ENCODE measurements at regions not wholly inside any gene's neighbourhood (a gene's known extent, or its start where the extent isn't known, plus 50 kb on each side); places are given as distances from the start of the nearest gene placed in this dataset.

- no peak for DNase-seq
- intact Hi-C loops (cut with DNase I) = no loop called here
- TF ChIP-seq, protein P1, sequence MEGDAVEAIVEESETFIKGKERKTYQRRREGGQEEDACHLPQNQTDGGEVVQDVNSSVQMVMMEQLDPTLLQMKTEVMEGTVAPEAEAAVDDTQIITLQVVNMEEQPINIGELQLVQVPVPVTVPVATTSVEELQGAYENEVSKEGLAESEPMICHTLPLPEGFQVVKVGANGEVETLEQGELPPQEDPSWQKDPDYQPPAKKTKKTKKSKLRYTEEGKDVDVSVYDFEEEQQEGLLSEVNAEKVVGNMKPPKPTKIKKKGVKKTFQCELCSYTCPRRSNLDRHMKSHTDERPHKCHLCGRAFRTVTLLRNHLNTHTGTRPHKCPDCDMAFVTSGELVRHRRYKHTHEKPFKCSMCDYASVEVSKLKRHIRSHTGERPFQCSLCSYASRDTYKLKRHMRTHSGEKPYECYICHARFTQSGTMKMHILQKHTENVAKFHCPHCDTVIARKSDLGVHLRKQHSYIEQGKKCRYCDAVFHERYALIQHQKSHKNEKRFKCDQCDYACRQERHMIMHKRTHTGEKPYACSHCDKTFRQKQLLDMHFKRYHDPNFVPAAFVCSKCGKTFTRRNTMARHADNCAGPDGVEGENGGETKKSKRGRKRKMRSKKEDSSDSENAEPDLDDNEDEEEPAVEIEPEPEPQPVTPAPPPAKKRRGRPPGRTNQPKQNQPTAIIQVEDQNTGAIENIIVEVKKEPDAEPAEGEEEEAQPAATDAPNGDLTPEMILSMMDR (IDR thresholded peaks at IDR 0.05) = no peak
- no peaks in the 10 kb centered on the region for H3K36me3 ChIP-seq
- no peak overlapping the region for H3K27ac ChIP-seq
- H3K27me3 ChIP-seq = no peaks in the 10 kb centered on the region
- H3K4me1 ChIP-seq = no peaks in the 10 kb centered on the region
- ATAC-seq = no peak
- H3K4me3 ChIP-seq = no peak overlapping the region
- H3K9me3 ChIP-seq = no peaks in the 10 kb centered on the region
These were observed 68.7 kb upstream of the CACNA1A start for GRCh38 chr19:13574933-13575332.

GRCh38 chr19:13573056-13573667 lies 66.9 kb upstream of the CACNA1A start:
- H3K27me3 ChIP-seq = peaks cover under 1% of the 10 kb centered on the region

GRCh38 chr19:13561461-13561860 lies 55.2 kb upstream of the CACNA1A start:
- DNase-seq (no peak), ATAC-seq (no peak)

More at GRCh38 chr19:13573056-13573667, 66.9 kb upstream of the CACNA1A start:
- TF ChIP-seq, protein P1 (IDR thresholded peaks at IDR 0.05) = no peak
- no peaks in the 10 kb centered on the region for H3K36me3 ChIP-seq
- H3K9me3 ChIP-seq = no peaks in the 10 kb centered on the region
- no peak for ATAC-seq
- no peak overlapping the region for H3K27ac ChIP-seq
- no peaks in the 10 kb centered on the region for H3K4me1 ChIP-seq
- no peak for DNase-seq
- H3K4me3 ChIP-seq = no peak overlapping the region
- intact Hi-C loops (cut with DNase I) = no loop called here

DNA sequence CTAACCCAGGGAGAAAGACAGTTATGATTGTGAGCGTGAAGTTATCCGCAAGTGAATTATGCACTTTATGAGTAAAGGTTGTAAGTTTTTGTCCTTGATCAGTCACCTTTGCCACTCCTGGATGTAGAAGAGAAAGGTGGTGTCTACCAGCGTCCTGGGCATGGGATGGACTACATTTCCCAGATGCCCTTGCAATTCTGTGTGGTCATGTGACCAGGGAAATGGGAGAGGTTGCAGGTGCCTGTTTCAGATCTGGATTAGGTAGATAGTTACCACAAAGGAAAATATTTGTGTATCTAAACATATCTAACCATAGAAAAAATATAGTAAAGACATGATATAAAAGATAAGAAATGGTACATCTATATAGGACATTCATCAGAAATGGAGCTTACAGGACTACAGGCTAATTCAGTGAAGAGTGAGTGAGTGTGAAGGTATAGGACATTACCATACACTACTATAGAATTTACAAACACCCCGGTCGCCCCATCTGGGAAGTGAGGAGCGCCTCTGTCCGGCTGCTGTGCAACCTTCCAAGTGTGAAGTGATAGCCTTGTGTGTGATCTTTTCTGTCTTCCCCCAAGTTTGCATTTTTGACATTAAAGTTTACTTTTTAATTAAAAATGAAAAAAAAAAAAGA lies 51.6 kb upstream of the CACNA1A start:
- no peak for DNase-seq
- no peak for ATAC-seq
- intact Hi-C loops (cut with DNase I) = no loop called here
- no peak overlapping the region for H3K27ac ChIP-seq
- H3K4me3 ChIP-seq = no peak overlapping the region
- no peaks in the 10 kb centered on the region for H3K4me1 ChIP-seq
- no peaks in the 10 kb centered on the region for H3K36me3 ChIP-seq
- TF ChIP-seq, protein P1 (IDR thresholded peaks at IDR 0.05) = no peak
- H3K27me3 ChIP-seq = peaks cover 12% of the 10 kb centered on the region
- H3K9me3 ChIP-seq = no peaks in the 10 kb centered on the region

More at GRCh38 chr19:13561461-13561860, 55.2 kb upstream of the CACNA1A start:
- H3K27ac ChIP-seq = no peak overlapping the region
- H3K4me3 ChIP-seq = no peak overlapping the region
- intact Hi-C loops (cut with DNase I) = no loop called here
- H3K36me3 ChIP-seq = no peaks in the 10 kb centered on the region
- H3K9me3 ChIP-seq = no peaks in the 10 kb centered on the region
- H3K4me1 ChIP-seq = no peaks in the 10 kb centered on the region
- peaks cover 13% of the 10 kb centered on the region for H3K27me3 ChIP-seq
- TF ChIP-seq, protein P1 (IDR thresholded peaks at IDR 0.05) = no peak

DNA sequence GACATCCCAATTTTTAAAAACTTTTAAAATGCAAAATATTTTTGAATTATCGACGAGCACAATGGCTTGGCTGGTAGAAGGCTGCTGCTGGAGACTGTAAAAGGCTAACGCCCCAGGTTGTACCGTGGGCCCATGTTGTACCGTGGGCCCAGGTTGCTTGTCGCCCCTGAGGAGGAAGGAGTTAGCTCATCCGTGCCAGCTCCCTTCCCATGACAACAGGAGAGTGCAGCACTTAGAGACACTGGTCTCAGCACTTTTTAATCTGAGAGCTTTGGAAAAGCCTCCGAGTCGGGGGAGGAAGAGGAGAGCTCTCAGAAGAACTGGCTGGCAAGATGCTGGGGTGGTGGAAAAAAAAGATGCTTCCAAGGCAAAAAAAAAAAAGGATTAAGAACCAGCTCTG lies 50.3 kb upstream of the CACNA1A start:
- no peak overlapping the region for H3K27ac ChIP-seq
- ATAC-seq (no peak), DNase-seq (no peak)
- H3K9me3 ChIP-seq = no peaks in the 10 kb centered on the region
- peaks cover 9% of the 10 kb centered on the region for H3K27me3 ChIP-seq
- no peak overlapping the region for H3K4me3 ChIP-seq
- no peaks in the 10 kb centered on the region for H3K4me1 ChIP-seq
- TF ChIP-seq, protein P1 (IDR thresholded peaks at IDR 0.05) = no peak
- H3K36me3 ChIP-seq = no peaks in the 10 kb centered on the region
- intact Hi-C loops (cut with DNase I) = no loop called here

All from upper lobe of right lung (tissue), 1 donor.